WTC11 (cell line): ENCODE measurements at regions not wholly inside any gene's neighbourhood (a gene's known extent, or its start where the extent isn't known, plus 50 kb on each side); places are given as distances from the start of the nearest gene placed in this dataset.

Source experiments
- ATAC-seq: fragments of 200-7000 bp; cut with Tn5 transposase; 2 replicates; pipeline ENCODE4 v1.10.0; 2021; ENCODE audit warnings: mild to moderate bottlenecking, moderate library complexity
- CTCF ChIA-PET: fragments of 300-600 bp; sonication (Branson Sonifier 250); formaldehyde crosslinking; loops from one replicate; lab custom pipeline; 2021; ENCODE audit warnings: antibody characterized with exemption; lab: Charles Lee
- POLR2A ChIA-PET: fragments of 350-600 bp; sonication (Branson Sonifier 250); formaldehyde crosslinking; loops from one replicate; lab custom pipeline; 2021; ENCODE audit warnings: antibody characterized with exemption; lab: Charles Lee
- DNase-seq: peaks from one replicate; pipeline ENCODE4 v3.0.0; 2021; ENCODE audit warnings: low spot score
- H3K27ac Mint-ChIP-seq: 2 replicates; pipeline ENCODE4 v1.8.0; 2021; ENCODE audit warnings: mixed read lengths
- H3K27me3 Mint-ChIP-seq: 2 replicates; pipeline ENCODE4 v1.8.0; 2021; ENCODE audit warnings: low read depth, mild to moderate bottlenecking, moderate library complexity, mixed read lengths
- H3K36me3 Mint-ChIP-seq: 2 replicates; pipeline ENCODE4 v1.8.0; 2021; ENCODE audit warnings: mixed read lengths
- H3K4me1 Mint-ChIP-seq: 2 replicates; pipeline ENCODE4 v1.8.0; 2022; ENCODE audit warnings: mixed read lengths
- H3K4me3 Mint-ChIP-seq: 2 replicates; pipeline ENCODE4 v1.8.0; 2021; ENCODE audit warnings: mild to moderate bottlenecking, moderate library complexity, mixed read lengths
- H3K9me3 Mint-ChIP-seq: 2 replicates; pipeline ENCODE4 v1.8.0; 2021; ENCODE audit warnings: mixed read lengths
- ARID4B ChIP-seq: sonication (generic); formaldehyde crosslinking; IDR thresholded peaks from 2 replicates; pipeline ENCODE4 v1.8.0; 2023; ENCODE audit warnings: missing genetic modification reagents, mild to moderate bottlenecking, borderline replicate concordance
- ATF6 ChIP-seq: sonication (generic); formaldehyde crosslinking; IDR thresholded peaks from 2 replicates; pipeline ENCODE4 v1.8.1; 2023; ENCODE audit warnings: mild to moderate bottlenecking, missing genetic modification reagents
- ELF4 ChIP-seq: sonication (generic); formaldehyde crosslinking; IDR thresholded peaks from 2 replicates; pipeline ENCODE4 v1.8.1; 2022; ENCODE audit warnings: low read depth, mild to moderate bottlenecking, moderate library complexity, missing genetic modification reagents
- ETV6 ChIP-seq: sonication (generic); formaldehyde crosslinking; IDR thresholded peaks from 2 replicates; pipeline ENCODE4 v1.8.1; 2022; ENCODE audit warnings: mild to moderate bottlenecking, missing genetic modification reagents
- FOXJ3 ChIP-seq: sonication (generic); formaldehyde crosslinking; IDR thresholded peaks from 2 replicates; pipeline ENCODE4 v1.9.0; 2021; ENCODE audit warnings: missing genetic modification reagents, mild to moderate bottlenecking, borderline replicate concordance
- GRHL2 ChIP-seq: fragments of 250-450 bp; sonication (Bioruptor Pico); IDR thresholded peaks from 2 replicates; pipeline ENCODE4 v1.8.0; 2022; ENCODE audit warnings: mild to moderate bottlenecking, moderate library complexity; ENCODE audit not compliant: insufficient replicate concordance, severe bottlenecking
- JAZF1 ChIP-seq: fragments of 250-450 bp; sonication (Bioruptor Pico); IDR thresholded peaks from 2 replicates; pipeline ENCODE4 v1.9.0; 2021; ENCODE audit warnings: moderate library complexity, mild to moderate bottlenecking, inconsistent platforms
- OVOL2 ChIP-seq: fragments of 250-450 bp; sonication (Bioruptor Pico); IDR thresholded peaks from 2 replicates; pipeline ENCODE4 v1.9.0; 2021; ENCODE audit warnings: mild to moderate bottlenecking, borderline replicate concordance
- SMAD3 ChIP-seq: sonication (generic); formaldehyde crosslinking; IDR thresholded peaks from 2 replicates; pipeline ENCODE4 v1.8.0; 2022; ENCODE audit warnings: missing genetic modification reagents, mild to moderate bottlenecking, borderline replicate concordance
- TEAD4 ChIP-seq: sonication (generic); formaldehyde crosslinking; IDR thresholded peaks from 2 replicates; pipeline ENCODE4 v1.8.0; 2022; ENCODE audit warnings: mild to moderate bottlenecking, missing genetic modification reagents
- ZMAT4 ChIP-seq: fragments of 250-450 bp; sonication (Bioruptor Pico); IDR thresholded peaks from 2 replicates; pipeline ENCODE4 v1.9.0; 2021; ENCODE audit warnings: mild to moderate bottlenecking
- ZNF121 ChIP-seq: sonication (generic); formaldehyde crosslinking; IDR thresholded peaks from 2 replicates; pipeline ENCODE4 v1.8.0; 2023; ENCODE audit warnings: missing genetic modification reagents
- ZNF219 ChIP-seq: sonication (generic); formaldehyde crosslinking; IDR thresholded peaks from 2 replicates; pipeline ENCODE4 v1.8.0; 2023; ENCODE audit warnings: missing genetic modification reagents, mild to moderate bottlenecking, borderline replicate concordance
- ZNF263 ChIP-seq: sonication (generic); formaldehyde crosslinking; IDR thresholded peaks from 2 replicates; pipeline ENCODE4 v1.8.1; 2022; ENCODE audit warnings: low read depth, mild to moderate bottlenecking, moderate library complexity, missing genetic modification reagents
- TF ChIP-seq, protein P1 (sequence below): sonication (generic); formaldehyde crosslinking; conservative IDR thresholded peaks from 2 replicates; pipeline ENCODE4 v1.8.1; 2022; ENCODE audit warnings: mild to moderate bottlenecking, missing genetic modification reagents
- TF ChIP-seq, protein P2 (sequence below): sonication (generic); formaldehyde crosslinking; IDR thresholded peaks from 2 replicates; pipeline ENCODE4 v1.8.1; 2022; ENCODE audit warnings: low read depth, mild to moderate bottlenecking, moderate library complexity, missing genetic modification reagents, borderline replicate concordance

- Mint-ChIP-seq H3K27me3 (no peaks in the 10 kb centered on the region; the same call in 1 of the 2 replicates), H3K36me3 (peaks cover 8% of the 10 kb centered on the region), H3K4me3 (no peak overlapping the region), H3K27ac (no peak overlapping the region), H3K9me3 (no peaks in the 10 kb centered on the region; the same call in 1 of the 2 replicates), H3K4me1 (peaks cover 14% of the 10 kb centered on the region)
- DNase-seq = no peak
- no peak for ATAC-seq
- POLR2A ChIA-PET = no interaction called here
- CTCF ChIA-PET = no interaction called here
- TF ChIP-seq JAZF1 (CRISPR knock-in tag) (no peak), ZNF219 (CRISPR knock-in tag) (no peak), ELF4 (no peak), ZMAT4 (CRISPR knock-in tag) (no peak), SMAD3 (no peak), TEAD4 (no peak), ATF6 (CRISPR knock-in tag) (no peak), FOXJ3 (no peak), OVOL2 (CRISPR knock-in tag) (no peak), ZNF121 (CRISPR knock-in tag) (no peak)
- TF ChIP-seq, protein P1, sequence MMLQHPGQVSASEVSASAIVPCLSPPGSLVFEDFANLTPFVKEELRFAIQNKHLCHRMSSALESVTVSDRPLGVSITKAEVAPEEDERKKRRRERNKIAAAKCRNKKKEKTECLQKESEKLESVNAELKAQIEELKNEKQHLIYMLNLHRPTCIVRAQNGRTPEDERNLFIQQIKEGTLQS (CRISPR knock-in tag) = no peak
- TF ChIP-seq, protein P2, sequence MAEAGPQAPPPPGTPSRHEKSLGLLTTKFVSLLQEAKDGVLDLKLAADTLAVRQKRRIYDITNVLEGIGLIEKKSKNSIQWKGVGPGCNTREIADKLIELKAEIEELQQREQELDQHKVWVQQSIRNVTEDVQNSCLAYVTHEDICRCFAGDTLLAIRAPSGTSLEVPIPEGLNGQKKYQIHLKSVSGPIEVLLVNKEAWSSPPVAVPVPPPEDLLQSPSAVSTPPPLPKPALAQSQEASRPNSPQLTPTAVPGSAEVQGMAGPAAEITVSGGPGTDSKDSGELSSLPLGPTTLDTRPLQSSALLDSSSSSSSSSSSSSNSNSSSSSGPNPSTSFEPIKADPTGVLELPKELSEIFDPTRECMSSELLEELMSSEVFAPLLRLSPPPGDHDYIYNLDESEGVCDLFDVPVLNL (CRISPR knock-in tag) = no peak
- TF ChIP-seq, all 79 proteins: peak for 0
Observed at GRCh38 chr2:111664275-111664850, 219.6 kb downstream of the ANAPC1 start.

- peaks cover 9% of the 10 kb centered on the region for H3K36me3 Mint-ChIP-seq
- TF ChIP-seq ZNF263 (CRISPR knock-in tag) (no peak), GRHL2 (CRISPR knock-in tag) (no peak), ARID4B (CRISPR knock-in tag) (no peak), FOXJ3 (no peak), ETV6 (CRISPR knock-in tag) (no peak)
- CTCF ChIA-PET = no interaction called here
- no peak overlapping the region for H3K4me3 Mint-ChIP-seq
- no peak overlapping the region for H3K27ac Mint-ChIP-seq
- peaks cover 4% of the 10 kb centered on the region; the same call in 1 of the 2 replicates for H3K9me3 Mint-ChIP-seq
- DNase-seq (no peak), ATAC-seq (no peak)
- peaks cover 8% of the 10 kb centered on the region for H3K4me1 Mint-ChIP-seq
- no peaks in the 10 kb centered on the region; the same call in 1 of the 2 replicates for H3K27me3 Mint-ChIP-seq
- POLR2A ChIA-PET = no interaction called here
Observed at GRCh38 chr2:111665011-111665410, 219.0 kb downstream of the ANAPC1 start.
